Mesodermal cell (in vitro differentiated cells): ENCODE measurements at regions not wholly inside any gene's neighbourhood (a gene's known extent, or its start where the extent isn't known, plus 50 kb on each side); places are given as distances from the start of the nearest gene placed in this dataset.

ENCODE experiments used
- H3K27ac ChIP-seq: 2 replicates; pipeline ENCODE4 v1.7.0; 2013; ENCODE audit warnings: mild to moderate bottlenecking, low read depth, low read length, moderate library complexity; ENCODE audit not compliant: severe bottlenecking
- H3K36me3 ChIP-seq: 2 replicates; pipeline ENCODE4 v1.7.1; 2013; ENCODE audit warnings: mild to moderate bottlenecking, low read length, moderate library complexity; ENCODE audit not compliant: control insufficient read depth, insufficient read depth
- H3K4me1 ChIP-seq: one replicate; pipeline ENCODE4 v1.7.1; 2013; ENCODE audit warnings: mild to moderate bottlenecking, low read length; ENCODE audit not compliant: insufficient read depth, control insufficient read depth, poor library complexity, severe bottlenecking
- H3K4me3 ChIP-seq: 2 replicates; pipeline ENCODE4 v1.7.0; 2013; ENCODE audit warnings: low read length, control low read depth, mild to moderate bottlenecking; ENCODE audit not compliant: insufficient read depth, poor library complexity, severe bottlenecking; ENCODE audit errors: extremely low read depth
- H3K9me3 ChIP-seq: 2 replicates; pipeline ENCODE4 v1.7.1; 2013; ENCODE audit warnings: mild to moderate bottlenecking, low read length, moderate library complexity; ENCODE audit not compliant: control insufficient read depth
- WGBS, 2 experiments: methylation state at CpG; one replicate each; pipeline ENCODE4 v1.1.5; 2013; ENCODE audit warnings: missing lambda C conversion rate in 2 of 2; ENCODE audit not compliant: insufficient coverage in 2 of 2; 5-methylcytosine and 5-hydroxymethylcytosine counted together

DNA sequence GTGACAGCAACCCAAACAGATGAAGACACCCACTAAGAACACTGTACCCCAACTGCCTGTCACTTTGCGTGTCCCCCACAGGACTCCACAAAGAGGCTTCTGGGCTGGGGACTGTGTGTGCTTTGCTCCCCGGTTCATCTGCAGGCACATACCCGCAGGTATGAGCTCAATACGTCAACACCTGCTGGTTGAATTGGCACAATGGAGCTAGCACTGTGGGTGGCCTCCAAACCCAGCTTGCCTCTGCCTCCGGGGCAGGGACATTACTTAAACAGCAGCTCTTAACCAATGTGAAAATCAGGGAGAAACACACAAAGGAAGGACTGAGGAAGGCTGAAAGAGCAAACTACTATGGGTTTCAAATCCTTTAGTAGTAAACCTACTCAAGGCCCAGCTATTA, 140.2 kb upstream of the TIAM1 start:
- WGBS, 2 experiments, result 59 to 71% methylated on average over 5 of the region's 5 CpGs

DNA sequence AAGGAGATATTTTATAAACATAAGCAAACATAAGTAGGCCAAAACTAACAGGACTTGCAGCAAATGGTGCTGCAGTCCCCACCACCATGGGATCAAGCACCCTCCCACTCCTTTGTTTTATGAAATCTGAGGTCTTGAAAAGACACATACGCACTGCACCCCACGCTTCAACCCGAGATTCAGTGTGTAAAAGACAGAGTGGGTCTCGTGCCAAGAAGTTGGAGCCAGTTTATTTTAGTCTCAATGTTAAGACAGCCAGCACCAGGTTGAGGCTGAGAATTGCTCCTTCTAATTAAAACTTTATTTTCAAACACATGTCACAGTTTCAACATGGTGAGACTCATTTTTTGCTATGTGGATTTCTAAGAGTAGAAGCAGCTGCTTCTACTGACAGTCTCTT, 139.1 kb upstream of the TIAM1 start:
- Histone ChIP-seq H3K9me3 (peaks cover 24% of the 10 kb centered on the region), H3K27ac (no peak overlapping the region), H3K36me3 (no peaks in the 10 kb centered on the region), H3K4me3 (no peak overlapping the region), H3K4me1 (no peaks in the 10 kb centered on the region)
- 100% methylated on average over 4 of the region's 4 CpGs; no CpG with 5 or more reads in 1 of the 2 experiments for WGBS, 2 experiments

More for the DNA sequence above, 140.2 kb upstream of the TIAM1 start:
- peaks cover 24% of the 10 kb centered on the region for H3K9me3 ChIP-seq
- H3K4me3 ChIP-seq, result no peak overlapping the region
- no peaks in the 10 kb centered on the region for H3K4me1 ChIP-seq
- H3K27ac ChIP-seq, result no peak overlapping the region
- H3K36me3 ChIP-seq, result no peaks in the 10 kb centered on the region

DNA sequence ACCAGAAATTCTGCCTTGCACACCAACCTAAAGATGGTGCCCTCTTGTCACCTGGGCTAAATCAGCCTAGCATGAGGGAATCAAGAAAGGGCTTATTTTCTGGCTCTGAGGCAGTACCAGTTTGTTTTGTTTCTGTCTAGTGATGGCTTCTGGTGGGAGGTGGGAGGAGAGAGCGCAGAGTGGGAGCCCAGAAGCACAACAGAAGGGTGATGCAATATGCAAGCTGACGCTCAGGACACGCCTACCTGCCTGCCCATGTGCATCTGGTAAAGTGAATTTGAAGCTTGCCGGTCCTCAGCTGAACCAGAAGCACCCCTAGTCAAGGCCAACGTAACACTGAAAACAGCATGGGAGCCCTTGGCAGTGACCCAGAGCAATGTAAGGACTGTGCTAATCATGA, 138.4 kb upstream of the TIAM1 start:
- Histone ChIP-seq H3K4me3 (no peak overlapping the region), H3K36me3 (no peaks in the 10 kb centered on the region), H3K27ac (no peak overlapping the region), H3K9me3 (peaks cover 24% of the 10 kb centered on the region), H3K4me1 (no peaks in the 10 kb centered on the region)
- WGBS, 2 experiments, result 94 to 100% methylated on average over 5 of the region's 5 CpGs

DNA sequence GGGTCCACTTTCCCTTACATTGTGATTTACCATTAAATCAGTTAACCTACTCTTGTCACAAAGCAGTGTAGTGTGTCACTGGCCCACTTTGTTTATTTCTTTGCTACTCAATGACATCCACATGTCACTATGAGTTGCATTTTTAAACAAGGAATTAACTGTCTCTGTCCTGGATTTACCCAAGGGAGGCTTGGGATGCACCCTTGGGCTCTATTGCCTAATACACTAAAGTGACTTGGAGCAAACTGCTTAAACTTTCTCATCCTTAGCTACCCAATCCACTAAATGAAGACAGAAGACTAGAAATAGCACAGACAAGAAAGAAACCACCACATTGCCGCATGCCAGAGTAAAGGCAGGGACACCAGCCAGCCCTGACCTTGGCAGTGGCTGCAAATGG, 136.2 kb upstream of the TIAM1 start:
- peaks cover 16% of the 10 kb centered on the region for H3K9me3 ChIP-seq
- H3K4me1 ChIP-seq, result no peaks in the 10 kb centered on the region
- no CpG with 5 or more reads among the region's 1 CpG for WGBS, 2 experiments
- H3K4me3 ChIP-seq, result no peak overlapping the region
- no peaks in the 10 kb centered on the region for H3K36me3 ChIP-seq
- H3K27ac ChIP-seq, result no peak overlapping the region

DNA sequence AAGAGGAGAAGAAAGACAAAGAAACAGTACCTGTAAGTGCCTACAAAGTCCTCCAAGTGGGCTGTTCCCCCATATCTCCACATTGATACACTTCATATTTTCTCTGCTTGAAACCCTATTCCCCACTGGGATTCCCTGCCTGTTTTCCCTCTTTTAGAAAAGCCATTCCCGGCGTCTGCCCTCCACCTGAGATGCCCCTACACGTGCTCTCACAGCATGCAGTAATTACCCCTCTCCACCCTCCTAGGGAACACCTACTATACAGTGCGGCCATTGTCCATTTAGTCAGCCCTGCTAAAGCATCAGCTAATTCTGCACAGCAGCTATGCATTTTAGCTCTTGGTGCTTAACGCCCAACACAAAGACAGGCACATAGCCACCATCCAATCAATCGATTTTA, 135.7 kb upstream of the TIAM1 start:
- H3K36me3 ChIP-seq, result no peaks in the 10 kb centered on the region
- H3K9me3 ChIP-seq, result peaks cover 16% of the 10 kb centered on the region
- no peak overlapping the region for H3K4me3 ChIP-seq
- H3K4me1 ChIP-seq, result no peaks in the 10 kb centered on the region
- no peak overlapping the region for H3K27ac ChIP-seq
- WGBS, 2 experiments, result 83 to 86% methylated on average over 5 to 6 of the region's 6 CpGs

DNA sequence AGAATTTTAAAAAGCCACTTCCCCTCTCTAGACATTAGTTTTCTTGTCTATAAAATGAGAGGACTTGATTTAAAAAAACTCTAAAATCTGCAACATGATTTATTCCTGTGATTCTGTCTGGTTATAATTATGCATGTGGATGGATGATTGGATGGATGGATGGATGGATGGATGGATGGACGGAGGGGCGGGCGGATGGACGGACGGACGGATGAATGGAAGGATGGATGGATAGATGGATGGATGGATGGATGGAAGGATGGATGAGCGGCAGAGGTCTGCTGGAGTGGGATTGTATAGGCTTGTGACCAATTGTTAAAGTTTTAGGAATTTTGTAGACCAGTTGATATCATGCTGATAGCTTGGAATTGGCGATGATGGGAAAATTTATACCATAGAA, 135.2 kb upstream of the TIAM1 start:
- H3K4me3 ChIP-seq, result no peak overlapping the region
- no peaks in the 10 kb centered on the region for H3K36me3 ChIP-seq
- WGBS, 2 experiments, result 86 to 93% methylated on average over 2 to 3 of the region's 8 CpGs
- H3K4me1 ChIP-seq, result no peaks in the 10 kb centered on the region
- H3K9me3 ChIP-seq, result peaks cover 16% of the 10 kb centered on the region
- no peak overlapping the region for H3K27ac ChIP-seq

DNA sequence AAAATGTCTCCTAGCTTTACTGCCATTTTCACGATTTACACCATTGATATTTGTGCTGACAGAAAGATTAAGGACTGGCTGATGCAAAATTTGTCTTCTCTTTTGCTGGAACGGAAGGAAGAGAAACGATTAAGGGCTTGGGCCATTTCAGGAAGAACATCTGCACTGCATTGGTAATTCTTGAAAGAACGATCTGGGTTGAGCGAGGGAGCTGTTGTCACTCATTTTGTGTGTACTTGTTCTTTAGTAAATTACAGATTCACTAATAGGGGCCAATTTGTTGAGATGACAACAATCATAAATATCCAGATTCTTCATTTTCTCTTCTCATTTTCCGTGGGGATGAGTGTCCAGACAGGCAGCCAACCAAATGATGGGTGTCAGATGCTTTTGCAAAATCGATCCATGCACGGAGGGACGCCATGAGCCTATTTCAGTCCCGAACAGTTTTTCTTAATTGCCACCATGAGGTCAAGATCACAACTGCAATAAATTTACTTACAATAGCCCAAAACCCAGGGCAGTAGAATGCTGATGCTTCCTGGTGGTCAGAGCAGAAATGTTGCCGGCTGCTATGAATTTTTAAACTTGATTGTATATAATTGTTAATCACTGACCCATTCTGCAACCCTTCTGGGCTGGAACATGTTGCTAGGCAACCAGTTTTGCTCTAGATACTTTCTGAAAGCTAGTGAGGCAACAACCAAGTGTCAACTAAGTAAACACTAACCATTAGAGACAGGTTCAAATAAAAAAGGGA, 132.4 kb upstream of the TIAM1 start:
- no peaks in the 10 kb centered on the region for H3K4me1 ChIP-seq
- H3K27ac ChIP-seq, result no peak overlapping the region
- WGBS, 2 experiments, result 91 to 99% methylated on average over 5 to 8 of the region's 11 CpGs
- H3K4me3 ChIP-seq, result no peak overlapping the region
- H3K9me3 ChIP-seq, result peaks cover 6% of the 10 kb centered on the region
- no peaks in the 10 kb centered on the region for H3K36me3 ChIP-seq

DNA sequence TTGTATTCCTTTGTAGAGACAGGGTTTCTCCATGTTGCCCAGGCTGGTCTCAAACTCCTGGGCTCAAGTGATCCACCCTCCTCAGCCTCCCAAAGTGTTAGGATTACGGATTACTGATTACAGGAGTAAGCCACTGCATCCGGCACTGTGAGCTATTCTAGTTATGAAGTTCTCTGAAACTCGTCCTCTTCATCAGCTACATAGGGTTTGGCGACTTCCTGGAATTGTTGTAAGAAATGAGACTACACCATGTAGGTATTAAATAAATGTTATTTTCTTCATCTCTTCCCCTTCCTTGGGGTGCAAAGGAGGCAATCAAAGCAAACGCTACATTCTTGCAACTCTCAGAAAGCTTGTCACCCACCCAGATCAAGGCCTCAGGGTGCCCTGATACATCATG, 131.2 kb upstream of the TIAM1 start:
- H3K27ac ChIP-seq, result no peak overlapping the region
- H3K4me3 ChIP-seq, result no peak overlapping the region
- H3K4me1 ChIP-seq, result no peaks in the 10 kb centered on the region
- H3K36me3 ChIP-seq, result no peaks in the 10 kb centered on the region
- WGBS, 2 experiments, result 90 to 100% methylated on average over 1 to 3 of the region's 5 CpGs
- H3K9me3 ChIP-seq, result no peaks in the 10 kb centered on the region

DNA sequence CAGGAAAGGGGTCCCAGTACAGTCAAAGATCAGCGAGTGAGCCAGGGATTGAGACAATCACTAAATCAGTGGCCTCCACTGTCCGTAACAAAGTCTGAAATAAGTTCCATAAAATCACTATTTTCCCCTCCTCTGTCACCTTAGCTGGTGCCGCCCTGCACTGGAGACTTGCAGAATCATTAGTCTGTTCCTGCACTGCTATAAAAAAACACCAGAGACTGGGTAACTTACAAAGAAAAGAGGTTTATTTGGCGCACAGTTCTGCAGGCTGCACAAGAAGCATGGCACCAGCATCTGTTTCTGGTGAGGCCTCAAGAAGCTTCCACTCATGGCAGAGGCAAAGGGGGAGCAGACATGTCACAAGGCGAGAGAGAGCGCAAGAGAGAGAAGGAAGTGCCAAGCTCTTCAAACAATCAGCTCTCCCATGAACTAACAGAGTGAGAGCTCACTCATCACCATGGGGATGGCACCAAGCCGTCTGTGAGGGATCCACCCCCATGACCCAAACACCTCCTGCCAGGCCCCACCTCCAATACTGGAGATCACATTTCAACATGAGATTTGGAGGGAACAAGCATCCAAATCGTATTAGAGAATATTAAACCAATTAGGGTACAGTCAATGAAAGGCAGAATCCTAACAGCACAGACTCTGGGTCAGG, 129.8 kb upstream of the TIAM1 start:
- Histone ChIP-seq H3K4me3 (no peak overlapping the region), H3K9me3 (no peaks in the 10 kb centered on the region), H3K36me3 (no peaks in the 10 kb centered on the region), H3K4me1 (no peaks in the 10 kb centered on the region), H3K27ac (no peak overlapping the region)
- 86 to 89% methylated on average over 5 of the region's 8 CpGs for WGBS, 2 experiments

DNA sequence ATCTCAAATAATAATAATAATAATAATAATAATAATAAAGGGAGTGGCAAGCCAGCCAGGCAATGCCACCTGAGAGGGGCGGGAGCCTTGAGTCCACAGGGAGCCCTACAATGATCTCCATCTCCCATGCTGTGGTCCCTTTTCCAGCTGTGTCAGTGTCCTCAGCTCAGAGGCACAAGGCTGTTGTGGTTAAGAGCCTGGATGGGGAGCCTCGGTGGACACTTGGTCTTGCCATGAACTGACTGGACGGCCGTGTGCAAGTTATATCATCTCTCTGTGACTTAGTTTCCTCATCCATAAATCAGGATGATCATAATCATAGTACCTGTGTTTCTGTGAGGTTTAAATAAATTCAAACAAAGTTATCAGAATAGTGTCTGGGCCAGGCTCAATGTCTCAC, 127.8 kb upstream of the TIAM1 start:
- H3K27ac ChIP-seq, result no peak overlapping the region
- no peaks in the 10 kb centered on the region for H3K9me3 ChIP-seq
- WGBS, 2 experiments, result 100% methylated on average over 1 of the region's 4 CpGs; no CpG with 5 or more reads in 1 of the 2 experiments
- H3K4me1 ChIP-seq, result no peaks in the 10 kb centered on the region
- no peaks in the 10 kb centered on the region for H3K36me3 ChIP-seq
- no peak overlapping the region for H3K4me3 ChIP-seq
